Activated CD4-positive, alpha-beta memory T cell treated with anti-CD3 and anti-CD28 coated beads, Interleukin-2, amount 10 ng/mL, durations not matched to agents 7 days and 5 days (primary cell): ENCODE measurements at regions not wholly inside any gene's neighbourhood (a gene's known extent, or its start where the extent isn't known, plus 50 kb on each side); places are given as distances from the start of the nearest gene placed in this dataset.

Experiments
- CTCF ChIA-PET: fragments of 350-600 bp; sonication (Branson Sonifier 250); formaldehyde crosslinking; loops from one replicate; lab custom pipeline; 2021; ENCODE audit warnings: antibody characterized with exemption, inconsistent platforms; lab: Charles Lee
- POLR2A ChIA-PET: fragments of 350-600 bp; sonication (Branson Sonifier 250); formaldehyde crosslinking; loops from one replicate; lab custom pipeline; 2021; ENCODE audit warnings: antibody characterized with exemption; lab: Charles Lee
- DNase-seq: peaks from one replicate; pipeline ENCODE4 v3.0.0-alpha.2; 2020
- H3K27ac Mint-ChIP-seq: one replicate; pipeline ENCODE4 v1.8.0; 2021; ENCODE audit warnings: mild to moderate bottlenecking, mixed read lengths
- H3K27me3 Mint-ChIP-seq: one replicate; pipeline ENCODE4 v1.8.0; 2021; ENCODE audit warnings: mixed read lengths
- H3K36me3 Mint-ChIP-seq: one replicate; pipeline ENCODE4 v1.8.0; 2021; ENCODE audit warnings: low read depth, mixed read lengths
- H3K4me1 Mint-ChIP-seq: one replicate; pipeline ENCODE4 v1.8.0; 2021; ENCODE audit warnings: mixed read lengths
- H3K4me3 Mint-ChIP-seq: one replicate; pipeline ENCODE4 v1.8.0; 2021; ENCODE audit warnings: mild to moderate bottlenecking, mixed read lengths
- H3K9me3 Mint-ChIP-seq: one replicate; pipeline ENCODE4 v1.8.0; 2021; ENCODE audit warnings: mixed read lengths

DNA sequence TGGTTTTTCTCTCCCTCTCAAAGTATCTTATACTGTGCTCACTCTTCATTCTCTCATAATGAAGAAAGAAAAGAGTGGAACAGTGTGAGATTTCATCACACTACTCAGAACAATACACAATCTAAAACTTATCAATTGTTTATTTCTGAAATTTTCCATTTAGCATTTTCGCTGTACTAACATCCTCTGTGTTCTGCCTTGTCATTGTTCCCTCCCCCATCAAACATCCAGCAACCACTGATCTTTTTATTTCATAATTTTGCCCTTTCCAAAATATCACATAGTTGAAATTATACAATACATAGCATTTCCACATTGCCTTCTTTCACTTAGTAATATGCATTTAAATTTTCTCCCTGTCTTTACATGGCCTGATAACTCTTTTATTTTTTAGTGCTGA, 658.7 kb downstream of the SLITRK1 start:
- no peak overlapping the region for H3K27ac Mint-ChIP-seq
- no peaks in the 10 kb centered on the region for H3K27me3 Mint-ChIP-seq
- no peaks in the 10 kb centered on the region for H3K9me3 Mint-ChIP-seq
- no peak for DNase-seq
- no peak overlapping the region for H3K4me3 Mint-ChIP-seq
- POLR2A ChIA-PET: no interaction called here
- CTCF ChIA-PET: no interaction called here
- H3K36me3 Mint-ChIP-seq: no peaks in the 10 kb centered on the region
- H3K4me1 Mint-ChIP-seq: no peaks in the 10 kb centered on the region

- Mint-ChIP-seq H3K4me1 (no peaks in the 10 kb centered on the region), H3K27me3 (no peaks in the 10 kb centered on the region), H3K9me3 (no peaks in the 10 kb centered on the region), H3K4me3 (no peak overlapping the region), H3K36me3 (no peaks in the 10 kb centered on the region), H3K27ac (no peak overlapping the region)
- ChIA-PET POLR2A (no interaction called here), CTCF (no interaction called here)
- no peak for DNase-seq
Measured at GRCh38 chr13:83221813-83222241, 660.4 kb downstream of the SLITRK1 start.

- Mint-ChIP-seq H3K27me3 (no peaks in the 10 kb centered on the region), H3K27ac (no peak overlapping the region), H3K4me3 (no peak overlapping the region), H3K36me3 (no peaks in the 10 kb centered on the region), H3K9me3 (no peaks in the 10 kb centered on the region), H3K4me1 (no peaks in the 10 kb centered on the region)
- CTCF ChIA-PET: no interaction called here
- DNase-seq: no peak
- POLR2A ChIA-PET: no interaction called here
Measured at GRCh38 chr13:83221256-83221655, 661.0 kb downstream of the SLITRK1 start.

DNA sequence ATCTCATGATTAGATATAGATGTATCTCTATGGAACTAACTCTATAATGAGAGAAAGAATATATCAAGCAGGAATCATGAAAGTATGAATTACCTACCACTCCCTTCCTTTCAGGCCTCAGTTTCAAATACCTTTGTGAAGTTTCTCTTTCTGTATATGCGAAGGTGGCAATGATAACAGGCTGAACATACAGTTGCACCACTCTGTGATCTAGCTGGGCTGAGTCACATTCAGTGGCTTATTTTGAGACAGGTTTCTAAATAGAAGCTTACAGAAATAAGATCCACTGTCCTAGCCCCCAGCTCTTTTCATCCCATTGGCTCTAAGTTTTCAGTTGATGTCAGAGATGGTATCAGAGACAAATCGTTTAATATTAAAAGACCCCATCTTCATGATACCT, 662.0 kb downstream of the SLITRK1 start:
- Mint-ChIP-seq H3K4me3 (no peak overlapping the region), H3K36me3 (no peaks in the 10 kb centered on the region)
- POLR2A ChIA-PET: no interaction called here

DNA sequence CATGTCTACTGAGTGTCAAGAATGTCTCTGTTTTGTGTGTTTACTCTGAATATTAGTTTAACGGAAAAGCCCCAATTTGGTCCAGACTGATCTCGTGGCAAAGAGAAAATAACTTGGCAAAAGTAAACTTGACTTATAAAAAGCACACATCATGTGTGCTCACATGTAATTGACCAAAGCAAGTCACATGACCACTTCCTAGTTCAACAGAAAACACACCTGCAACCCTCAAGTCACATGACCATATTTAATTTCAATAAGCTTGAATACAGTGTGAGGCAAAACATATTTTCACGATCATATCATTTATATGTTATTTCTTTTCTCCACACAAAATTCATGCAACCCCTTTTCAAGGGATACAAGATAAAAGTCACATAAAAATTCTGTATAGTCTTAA, 662.4 kb downstream of the SLITRK1 start:
- no peak overlapping the region for H3K4me3 Mint-ChIP-seq
- POLR2A ChIA-PET: no interaction called here
- CTCF ChIA-PET: no interaction called here
- H3K9me3 Mint-ChIP-seq: no peaks in the 10 kb centered on the region
- H3K4me1 Mint-ChIP-seq: no peaks in the 10 kb centered on the region
- no peak overlapping the region for H3K27ac Mint-ChIP-seq
- no peaks in the 10 kb centered on the region for H3K36me3 Mint-ChIP-seq
- no peaks in the 10 kb centered on the region for H3K27me3 Mint-ChIP-seq
- DNase-seq: no peak

More for the DNA sequence above, 662.0 kb downstream of the SLITRK1 start:
- no peaks in the 10 kb centered on the region for H3K27me3 Mint-ChIP-seq
- H3K27ac Mint-ChIP-seq: no peak overlapping the region
- H3K4me1 Mint-ChIP-seq: no peaks in the 10 kb centered on the region
- DNase-seq: no peak
- H3K9me3 Mint-ChIP-seq: no peaks in the 10 kb centered on the region
- CTCF ChIA-PET: no interaction called here

DNA sequence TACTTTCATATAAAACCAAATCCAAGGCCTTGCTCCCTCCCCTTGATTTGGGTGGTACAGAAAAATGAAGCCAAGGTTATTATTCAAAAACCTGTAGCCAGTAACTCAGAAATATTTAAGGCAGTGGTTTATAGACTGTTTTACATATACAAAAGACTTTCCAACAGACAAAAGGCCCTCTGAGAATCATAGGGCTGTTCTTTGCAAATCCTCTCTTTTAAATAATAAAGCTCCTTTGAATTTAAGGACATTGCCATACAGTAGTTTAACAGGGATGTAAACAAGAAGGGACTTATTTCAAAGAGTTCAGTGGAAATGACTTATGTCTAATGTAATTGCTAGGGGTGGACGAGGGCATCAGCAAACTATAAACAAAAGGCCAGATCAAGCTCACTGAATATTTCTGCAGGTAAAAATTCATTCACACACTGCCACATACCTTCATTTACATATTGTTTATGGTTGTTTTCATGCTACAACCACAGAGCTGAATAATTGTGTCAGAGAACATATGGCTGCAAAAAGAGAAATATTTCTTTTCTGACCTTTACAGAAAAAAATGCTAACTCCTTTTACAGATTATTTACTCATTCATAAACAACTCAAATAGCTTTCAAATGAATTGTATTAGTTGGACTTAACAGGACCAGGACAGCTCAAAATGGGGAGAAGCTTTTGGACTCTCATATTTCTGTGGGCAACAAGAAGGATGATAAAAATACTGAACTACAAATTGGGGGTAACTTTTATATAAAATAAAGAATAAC, 665.6 kb downstream of the SLITRK1 start:
- H3K27me3 Mint-ChIP-seq: no peaks in the 10 kb centered on the region
- CTCF ChIA-PET: no interaction called here
- POLR2A ChIA-PET: no interaction called here
- H3K4me3 Mint-ChIP-seq: no peak overlapping the region
- H3K4me1 Mint-ChIP-seq: no peaks in the 10 kb centered on the region
- DNase-seq: no peak
- H3K36me3 Mint-ChIP-seq: no peaks in the 10 kb centered on the region
- H3K9me3 Mint-ChIP-seq: no peaks in the 10 kb centered on the region
- no peak overlapping the region for H3K27ac Mint-ChIP-seq

GRCh38 chr13:83215627-83216026, 666.6 kb downstream of the SLITRK1 start:
- no peak for DNase-seq
- Mint-ChIP-seq H3K27ac (no peak overlapping the region), H3K36me3 (no peaks in the 10 kb centered on the region), H3K27me3 (no peaks in the 10 kb centered on the region), H3K4me1 (no peaks in the 10 kb centered on the region), H3K9me3 (peaks cover 2% of the 10 kb centered on the region), H3K4me3 (no peak overlapping the region)
- POLR2A ChIA-PET: no interaction called here
- CTCF ChIA-PET: no interaction called here

DNA sequence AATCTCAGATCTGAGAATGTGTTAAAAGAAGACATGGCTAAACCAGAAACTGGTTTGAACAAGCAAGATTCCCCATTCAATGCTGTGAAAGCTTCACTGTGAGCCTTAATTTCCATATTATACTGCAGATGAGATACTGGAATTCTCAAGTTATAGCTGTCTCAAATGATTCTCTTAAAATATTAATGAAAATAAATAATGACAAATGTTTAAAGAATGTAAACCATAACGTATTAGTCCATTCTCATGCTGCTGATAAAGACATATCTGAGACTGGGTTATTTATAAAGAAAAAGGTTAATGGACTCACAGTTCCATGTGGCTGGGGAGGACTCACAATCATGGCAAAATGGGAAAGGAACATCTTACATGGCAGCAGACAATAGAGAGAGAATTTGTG, 667.8 kb downstream of the SLITRK1 start:
- no peaks in the 10 kb centered on the region for H3K27me3 Mint-ChIP-seq
- ChIA-PET CTCF (no interaction called here), POLR2A (no interaction called here)
- DNase-seq: no peak
- no peaks in the 10 kb centered on the region for H3K4me1 Mint-ChIP-seq
- no peak overlapping the region for H3K4me3 Mint-ChIP-seq
- peaks cover 2% of the 10 kb centered on the region for H3K9me3 Mint-ChIP-seq
- H3K27ac Mint-ChIP-seq: no peak overlapping the region
- no peaks in the 10 kb centered on the region for H3K36me3 Mint-ChIP-seq

DNA sequence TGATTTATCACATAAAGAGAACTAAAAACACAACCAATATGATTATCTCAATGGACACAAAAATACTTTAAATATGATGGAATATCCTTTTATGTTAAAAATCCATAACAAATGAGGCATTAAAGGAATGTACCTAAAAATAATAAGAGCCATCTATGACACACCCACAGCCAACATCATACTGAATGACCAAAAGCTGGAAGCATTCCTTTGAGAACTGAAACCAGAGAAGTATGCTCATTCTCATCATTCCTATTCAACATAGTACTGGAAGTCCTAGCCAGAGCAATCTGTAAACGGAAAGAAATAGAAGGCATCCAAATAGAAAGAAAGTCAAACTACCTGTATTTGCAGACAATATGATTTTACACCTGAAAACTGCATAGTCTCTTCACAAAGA, 671.0 kb downstream of the SLITRK1 start:
- DNase-seq: no peak
- CTCF ChIA-PET: no interaction called here

GRCh38 chr13:83204886-83205285, 677.4 kb downstream of the SLITRK1 start:
- Mint-ChIP-seq H3K4me3 (no peak overlapping the region), H3K27ac (no peak overlapping the region), H3K4me1 (no peaks in the 10 kb centered on the region), H3K27me3 (no peaks in the 10 kb centered on the region), H3K9me3 (peaks cover 3% of the 10 kb centered on the region), H3K36me3 (no peaks in the 10 kb centered on the region)
- no peak for DNase-seq
- POLR2A ChIA-PET: no interaction called here
- CTCF ChIA-PET: no interaction called here

More for the DNA sequence above, 671.0 kb downstream of the SLITRK1 start:
- POLR2A ChIA-PET: no interaction called here
- H3K27ac Mint-ChIP-seq: no peak overlapping the region
- no peaks in the 10 kb centered on the region for H3K4me1 Mint-ChIP-seq
- H3K27me3 Mint-ChIP-seq: no peaks in the 10 kb centered on the region
- no peak overlapping the region for H3K4me3 Mint-ChIP-seq
- no peaks in the 10 kb centered on the region for H3K36me3 Mint-ChIP-seq
- peaks cover 2% of the 10 kb centered on the region for H3K9me3 Mint-ChIP-seq

- Mint-ChIP-seq H3K27me3 (no peaks in the 10 kb centered on the region), H3K36me3 (no peaks in the 10 kb centered on the region), H3K4me3 (no peak overlapping the region), H3K4me1 (no peaks in the 10 kb centered on the region), H3K9me3 (peaks cover 3% of the 10 kb centered on the region), H3K27ac (no peak overlapping the region)
- ChIA-PET POLR2A (no interaction called here), CTCF (no interaction called here)
- DNase-seq: no peak
Measured at GRCh38 chr13:83201506-83201905, 680.8 kb downstream of the SLITRK1 start.

DNA sequence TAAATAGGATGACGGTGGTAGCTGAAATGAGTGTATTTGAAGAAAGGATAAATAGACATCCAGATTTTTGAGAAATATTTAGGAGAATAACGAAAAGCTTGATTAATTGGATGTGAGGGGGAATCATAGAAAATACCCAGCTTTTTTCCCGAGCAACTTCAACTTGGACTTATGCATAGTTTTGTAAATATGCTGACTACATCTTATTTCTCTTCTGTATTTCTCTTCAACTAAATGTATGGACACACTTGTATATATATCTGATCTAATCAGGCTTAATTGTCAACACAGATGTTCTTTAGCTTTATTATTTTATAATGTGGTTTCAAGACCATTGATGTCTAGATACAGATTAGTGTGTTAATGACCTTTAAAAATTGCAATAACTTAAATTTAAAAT, 685.0 kb downstream of the SLITRK1 start:
- no peak overlapping the region for H3K4me3 Mint-ChIP-seq
- no peaks in the 10 kb centered on the region for H3K4me1 Mint-ChIP-seq
- no peaks in the 10 kb centered on the region for H3K27me3 Mint-ChIP-seq
- no peak for DNase-seq
- H3K36me3 Mint-ChIP-seq: no peaks in the 10 kb centered on the region
- H3K27ac Mint-ChIP-seq: no peak overlapping the region
- ChIA-PET CTCF (no interaction called here), POLR2A (no interaction called here)
- no peaks in the 10 kb centered on the region for H3K9me3 Mint-ChIP-seq

GRCh38 chr13:83190020-83190419, 692.3 kb downstream of the SLITRK1 start:
- H3K36me3 Mint-ChIP-seq: no peaks in the 10 kb centered on the region
- H3K4me1 Mint-ChIP-seq: no peaks in the 10 kb centered on the region
- ChIA-PET CTCF (no interaction called here), POLR2A (no interaction called here)
- H3K9me3 Mint-ChIP-seq: peaks cover 10% of the 10 kb centered on the region
- no peak overlapping the region for H3K27ac Mint-ChIP-seq
- no peaks in the 10 kb centered on the region for H3K27me3 Mint-ChIP-seq
- DNase-seq: no peak
- H3K4me3 Mint-ChIP-seq: no peak overlapping the region

GRCh38 chr13:83184819-83185218, 697.5 kb downstream of the SLITRK1 start:
- H3K9me3 Mint-ChIP-seq: peaks cover 10% of the 10 kb centered on the region
- no peaks in the 10 kb centered on the region for H3K27me3 Mint-ChIP-seq
- H3K27ac Mint-ChIP-seq: no peak overlapping the region
- no peak for DNase-seq
- ChIA-PET CTCF (no interaction called here), POLR2A (no interaction called here)
- no peaks in the 10 kb centered on the region for H3K4me1 Mint-ChIP-seq
- no peak overlapping the region for H3K4me3 Mint-ChIP-seq
- H3K36me3 Mint-ChIP-seq: no peaks in the 10 kb centered on the region
